GDM1 (cell line): ENCODE measurements at regions not wholly inside any gene's neighbourhood (a gene's known extent, or its start where the extent isn't known, plus 50 kb on each side); places are given as distances from the start of the nearest gene placed in this dataset.
A peak's percentile ranks its signal among the peaks of the same experiment; 100 is the strongest.

ENCODE experiments used
- DNase-seq: peaks from one replicate; lab custom pipeline; 2025; lab: John Stamatoyannopoulos, UW

- DNase-seq: no peak
Measured at GRCh38 chr10:120705309-120705708, 145.9 kb upstream of the WDR11 start.

DNA sequence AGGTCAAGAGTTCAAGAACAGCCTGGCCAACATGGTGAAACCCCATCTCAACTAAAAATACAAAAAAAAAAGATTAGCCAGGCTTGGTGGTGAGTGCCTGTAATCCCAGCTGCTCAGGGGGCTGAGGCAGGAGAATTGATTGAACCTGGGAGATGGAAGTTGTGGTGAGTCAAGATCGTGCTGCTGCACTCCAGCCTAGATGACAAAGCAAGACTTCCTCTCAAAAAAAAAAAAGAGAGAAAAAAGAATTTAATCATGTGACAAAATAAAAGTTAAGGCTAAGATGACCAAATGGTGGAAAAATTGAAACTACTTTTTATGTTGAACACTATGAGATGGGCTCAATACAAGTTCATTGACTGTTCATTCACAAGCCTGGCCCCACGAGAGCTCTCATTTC is 141.1 kb upstream of the WDR11 start:
- DNase-seq: no peak

GRCh38 chr10:120711860-120712259 is 139.3 kb upstream of the WDR11 start:
- no peak for DNase-seq

DNA sequence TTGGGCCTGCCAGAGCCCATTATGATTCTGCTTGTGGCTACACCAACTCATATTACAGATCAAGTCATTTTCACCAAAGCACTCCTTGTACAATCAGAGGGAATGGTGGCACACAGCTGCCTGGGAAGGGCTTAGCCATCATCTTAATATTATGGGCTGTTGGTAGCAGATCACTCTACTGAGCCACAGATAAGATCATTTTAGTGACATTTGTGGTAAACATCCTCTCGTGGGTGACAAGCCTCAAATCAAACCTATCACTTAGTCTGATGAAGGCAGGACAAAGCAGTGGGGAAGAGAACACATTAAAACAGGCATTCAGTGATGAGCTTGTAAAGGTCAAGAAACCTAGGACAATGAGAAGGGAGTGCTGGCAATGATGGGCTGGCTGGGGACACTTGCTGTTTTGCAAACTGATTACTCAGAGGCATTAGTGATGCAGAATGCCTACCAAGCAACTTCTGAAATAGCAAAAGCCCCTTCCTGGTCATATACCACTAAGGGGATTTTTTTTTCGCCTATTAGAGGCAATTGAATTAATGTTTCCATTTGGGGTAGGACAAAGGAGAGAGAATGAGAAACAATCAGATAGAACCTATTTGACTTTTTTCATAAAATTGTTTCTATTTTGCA is 137.5 kb upstream of the WDR11 start:
- no peak for DNase-seq

DNA sequence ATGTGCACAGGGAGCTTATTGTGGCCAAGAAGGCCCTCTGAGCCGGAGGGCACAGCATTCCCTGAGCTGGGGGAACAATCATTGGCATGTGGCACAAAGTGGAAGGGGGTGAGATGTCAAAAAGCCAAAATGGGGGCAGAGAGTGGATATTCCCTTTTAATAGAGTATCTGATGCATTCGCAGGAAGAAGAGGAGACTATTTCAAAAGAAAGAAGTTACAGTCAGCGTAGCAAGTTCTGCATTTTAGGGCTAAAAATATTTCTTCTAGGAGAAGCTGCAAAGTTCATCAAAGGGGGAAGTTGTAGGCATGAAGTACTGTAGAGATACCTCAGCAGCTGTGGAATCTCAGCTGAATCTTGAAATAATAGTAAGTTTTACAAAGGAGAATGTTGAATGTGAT is 136.0 kb upstream of the WDR11 start:
- DNase-seq: peak; percentile 51

GRCh38 chr10:120719333-120719732 is 131.8 kb upstream of the WDR11 start:
- DNase-seq: no peak

GRCh38 chr10:120727001-120727400 is 124.2 kb upstream of the WDR11 start:
- no peak for DNase-seq

- DNase-seq: no peak
Measured at GRCh38 chr10:120729547-120729946, 121.6 kb upstream of the WDR11 start.

- DNase-seq: no peak
Measured at GRCh38 chr10:120732067-120732466, 119.1 kb upstream of the WDR11 start.

DNA sequence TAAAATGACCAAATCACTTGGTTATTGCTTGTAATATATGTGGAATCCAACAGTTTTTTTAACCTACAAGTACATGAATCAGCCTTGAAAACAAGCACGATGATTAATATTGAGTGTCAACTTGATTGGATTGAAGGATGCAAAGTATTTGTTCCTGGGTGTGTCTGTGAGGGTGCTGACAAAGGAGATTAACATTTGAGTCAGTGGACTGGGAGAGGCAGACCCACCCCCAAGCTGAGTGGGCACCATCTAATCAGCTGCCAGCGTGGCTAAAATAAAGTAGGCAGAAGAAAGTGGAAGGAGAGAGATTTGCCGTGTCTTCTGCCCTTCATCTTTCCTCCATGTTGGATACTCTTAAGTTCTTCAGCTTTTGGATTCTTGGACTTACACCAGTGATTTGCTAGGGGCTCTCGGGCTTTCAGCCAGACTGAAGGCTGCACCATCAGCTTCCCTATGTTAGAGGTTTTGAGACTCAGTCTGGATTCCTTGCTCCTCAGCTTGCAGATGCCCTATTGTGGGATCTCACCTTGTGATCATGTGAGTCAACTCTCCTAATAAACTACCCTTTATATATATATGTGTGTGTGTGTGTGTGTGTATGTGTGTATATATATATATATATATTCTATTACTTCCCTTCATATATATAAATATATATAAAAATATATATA is 118.4 kb upstream of the WDR11 start:
- no peak for DNase-seq

DNA sequence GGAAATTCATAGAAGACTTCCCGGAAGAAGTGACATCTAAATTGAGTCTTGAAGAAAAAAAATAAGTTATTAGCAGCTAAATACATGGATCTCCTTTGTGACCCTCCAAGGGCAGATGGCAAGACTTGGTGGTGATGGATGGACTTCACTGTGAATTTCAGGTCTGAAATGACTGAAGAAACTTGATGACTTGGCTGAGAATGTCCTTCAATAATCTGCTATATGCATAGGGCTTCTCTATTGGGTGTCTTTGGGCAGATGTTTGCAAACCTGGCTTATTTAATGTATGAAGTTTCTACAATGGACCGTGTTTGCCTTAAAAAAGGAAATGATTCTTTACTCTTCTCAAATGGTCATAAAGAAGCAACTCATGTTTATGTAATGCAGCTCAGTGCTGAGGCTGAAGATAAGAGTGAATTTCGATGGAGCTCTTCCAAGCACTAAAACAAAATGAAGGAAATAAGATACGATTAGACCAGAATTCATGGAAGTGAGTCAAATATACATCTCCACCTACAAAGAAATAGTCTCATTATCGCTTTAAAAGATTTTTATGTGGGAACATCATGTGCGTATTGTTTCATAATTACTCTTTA is 116.6 kb upstream of the WDR11 start:
- no peak for DNase-seq

- no peak for DNase-seq
Measured at GRCh38 chr10:120735315-120735714, 115.8 kb upstream of the WDR11 start.

DNA sequence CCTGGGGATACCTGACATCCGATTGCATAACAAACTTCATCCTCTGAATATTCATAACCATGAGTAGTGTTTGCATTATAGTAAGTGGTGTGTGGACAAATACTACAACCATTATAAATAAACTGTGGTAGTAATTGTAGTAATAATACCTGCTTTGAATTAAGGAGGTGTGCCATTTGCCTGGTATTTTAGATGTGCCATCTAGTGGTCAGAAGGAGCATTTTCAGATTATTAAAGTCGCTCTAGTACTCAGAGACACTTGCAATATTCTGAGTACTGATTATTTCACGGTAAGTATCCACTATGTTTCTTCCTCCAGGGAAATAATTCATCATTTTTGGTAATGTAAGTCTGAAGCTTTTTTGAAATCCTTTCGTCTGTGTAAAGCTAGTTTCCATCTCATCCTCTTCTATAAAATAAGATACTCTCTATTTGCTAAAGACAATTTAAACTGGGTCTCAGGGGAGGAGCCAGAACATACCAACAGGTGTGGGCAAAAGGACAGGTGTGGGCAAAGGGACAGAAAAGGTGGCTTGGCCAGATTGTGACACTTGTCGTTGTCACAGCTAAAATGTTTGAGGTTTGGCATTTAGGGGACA is 115.3 kb upstream of the WDR11 start:
- no peak for DNase-seq

GRCh38 chr10:120736377-120736776 is 114.8 kb upstream of the WDR11 start:
- no peak for DNase-seq

GRCh38 chr10:120738658-120739057 is 112.5 kb upstream of the WDR11 start:
- no peak for DNase-seq

DNA sequence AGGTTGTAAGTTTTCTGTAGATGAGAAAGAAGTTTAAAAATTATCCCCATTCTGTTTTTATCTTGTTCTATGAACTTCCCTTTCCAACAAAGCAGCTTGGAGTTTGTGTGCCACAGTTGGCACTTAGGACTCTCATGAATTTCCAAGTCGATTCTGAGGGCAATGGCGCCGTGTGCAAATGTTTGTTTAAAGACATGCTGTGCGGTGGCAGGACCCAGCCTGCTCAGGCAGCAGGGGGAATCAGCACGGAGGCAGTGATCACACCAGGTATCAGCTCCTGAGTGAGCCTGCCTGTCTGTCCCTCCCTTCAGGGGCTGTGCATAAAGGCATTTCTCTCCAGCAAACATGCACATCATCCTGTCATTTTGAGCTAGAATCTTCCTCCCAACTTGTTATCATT is 109.8 kb upstream of the WDR11 start:
- no peak for DNase-seq

DNA sequence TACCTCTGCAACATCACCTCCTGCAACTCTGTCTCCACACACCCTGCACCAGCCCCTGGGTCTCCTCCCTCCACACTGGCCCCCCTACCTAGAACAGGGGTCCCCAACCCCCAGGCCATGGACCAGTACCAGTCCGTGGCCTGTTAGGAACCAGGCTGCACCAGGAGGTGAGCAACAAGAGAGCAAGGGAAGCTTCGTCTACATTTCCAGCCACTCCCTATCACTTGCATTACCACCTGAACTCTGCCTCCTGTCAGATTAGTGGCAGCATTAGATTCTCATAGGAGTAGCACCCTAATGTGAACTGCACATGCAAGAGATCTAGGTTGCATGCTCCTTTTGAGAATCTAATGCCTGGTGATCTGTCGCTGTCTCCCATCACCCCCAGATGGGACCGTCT is 108.8 kb upstream of the WDR11 start:
- no peak for DNase-seq

- no peak for DNase-seq
Measured at GRCh38 chr10:120744040-120744439, 107.1 kb upstream of the WDR11 start.

DNA sequence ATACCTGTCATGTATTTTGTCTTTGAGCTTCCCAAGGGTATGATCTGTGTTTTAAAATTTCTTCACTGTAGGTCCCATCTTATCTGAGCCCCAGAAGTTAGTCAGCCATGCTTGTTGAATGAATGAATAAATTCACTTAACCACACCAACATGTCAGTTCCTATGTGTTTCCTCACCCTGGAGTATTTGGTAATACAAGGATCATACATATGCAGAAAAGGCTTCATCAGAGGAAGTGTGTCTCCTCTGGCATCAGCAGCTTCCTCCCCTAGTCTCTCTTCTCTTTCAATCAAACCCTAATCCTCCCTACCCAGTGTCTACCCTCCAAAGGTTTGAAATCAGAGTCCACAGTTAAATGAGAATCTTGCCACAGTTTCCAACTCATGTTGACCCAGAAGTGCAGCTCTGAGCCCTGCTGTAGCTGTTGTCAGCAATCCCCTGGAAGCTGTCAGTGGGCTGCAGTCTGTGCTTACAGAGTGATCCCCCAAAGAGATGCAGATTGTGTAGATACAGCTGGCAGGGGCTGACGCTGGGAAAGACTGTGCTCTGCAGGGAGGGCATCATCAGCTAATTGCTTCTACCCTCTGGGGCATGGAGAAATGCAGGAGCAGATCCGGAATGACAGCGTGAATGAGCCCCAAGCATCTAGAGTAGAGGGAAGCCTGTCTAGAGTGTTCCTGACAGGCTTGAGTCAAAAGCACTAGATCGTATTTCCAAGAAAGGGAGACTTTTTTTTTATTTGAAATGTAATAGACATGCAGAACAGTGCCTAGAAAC is 105.0 kb upstream of the WDR11 start:
- DNase-seq: no peak

DNA sequence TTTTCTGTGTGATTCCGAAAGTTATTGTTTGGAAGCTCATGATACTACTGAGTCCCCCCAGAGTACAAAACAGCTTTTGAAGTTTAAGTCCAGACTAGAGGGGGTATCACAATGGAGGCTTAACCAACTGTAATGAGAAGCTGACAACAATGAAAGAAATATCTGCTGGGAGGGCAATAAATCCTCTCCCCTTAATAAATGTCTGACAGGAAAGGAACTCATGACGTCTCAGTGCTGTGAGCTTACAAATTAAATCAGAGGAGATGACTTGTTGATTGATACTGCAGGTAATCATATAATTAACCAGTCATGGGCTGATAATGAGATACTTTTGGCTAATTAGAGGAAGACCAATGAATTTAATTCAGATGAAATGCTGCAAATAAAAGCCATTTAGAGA is 102.6 kb upstream of the WDR11 start:
- no peak for DNase-seq

DNA sequence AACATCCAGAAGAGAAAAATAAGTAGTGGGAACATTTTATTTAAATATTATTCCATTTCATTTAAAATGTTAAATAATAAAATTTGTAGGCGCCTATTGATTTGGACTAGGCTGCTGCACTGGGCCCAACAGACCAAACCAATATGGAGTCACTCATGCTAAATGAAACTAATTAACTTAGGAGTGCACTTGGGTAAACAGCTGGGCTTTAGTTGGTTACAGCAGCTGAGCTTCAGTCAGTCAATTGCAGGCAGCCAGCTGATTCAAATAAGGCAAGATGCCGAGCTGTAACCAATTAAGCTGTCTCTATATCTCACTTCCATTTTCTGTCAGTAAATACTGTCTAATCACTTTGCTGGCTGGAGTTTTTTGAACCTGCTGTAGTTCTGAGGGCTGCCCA is 102.1 kb upstream of the WDR11 start:
- no peak for DNase-seq

DNA sequence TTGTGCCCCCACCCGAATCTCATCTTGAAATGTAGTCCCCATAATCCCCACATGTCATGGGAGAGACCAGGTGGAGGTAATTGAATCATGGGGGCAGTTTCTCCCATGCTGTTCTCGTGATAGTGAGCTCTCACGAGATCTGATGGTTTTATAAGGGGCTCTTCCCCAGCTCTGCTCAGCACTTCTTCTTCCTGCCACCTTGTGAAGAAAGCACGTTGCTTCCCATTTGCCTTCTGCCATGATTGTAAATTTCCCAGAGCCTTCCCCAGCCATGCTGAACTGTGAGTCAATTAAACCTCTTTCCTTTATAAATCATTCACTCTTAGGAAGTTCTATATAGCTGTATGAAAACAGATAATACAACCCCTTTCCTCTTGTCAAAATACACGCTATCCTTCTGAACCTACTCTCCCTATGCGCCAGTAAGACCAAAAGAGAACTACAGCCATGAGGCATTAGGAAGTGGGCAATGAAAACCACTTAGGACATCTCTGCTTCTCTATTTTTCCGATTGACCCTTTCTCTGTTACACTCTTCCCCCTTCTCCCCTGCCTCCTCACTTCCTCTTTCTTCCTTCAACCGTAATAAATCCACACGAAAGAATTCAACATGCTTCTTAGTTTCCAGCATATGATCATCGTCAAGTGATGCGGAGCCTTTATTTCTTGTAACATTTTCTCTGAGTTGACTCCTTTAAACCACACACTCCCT is 101.2 kb upstream of the WDR11 start:
- peak; percentile 75 for DNase-seq
